ENCODE measurements at regions not wholly inside any gene's neighbourhood (a gene's known extent, or its start where the extent isn't known, plus 50 kb on each side); places are given as distances from the start of the nearest gene placed in this dataset.

DNA sequence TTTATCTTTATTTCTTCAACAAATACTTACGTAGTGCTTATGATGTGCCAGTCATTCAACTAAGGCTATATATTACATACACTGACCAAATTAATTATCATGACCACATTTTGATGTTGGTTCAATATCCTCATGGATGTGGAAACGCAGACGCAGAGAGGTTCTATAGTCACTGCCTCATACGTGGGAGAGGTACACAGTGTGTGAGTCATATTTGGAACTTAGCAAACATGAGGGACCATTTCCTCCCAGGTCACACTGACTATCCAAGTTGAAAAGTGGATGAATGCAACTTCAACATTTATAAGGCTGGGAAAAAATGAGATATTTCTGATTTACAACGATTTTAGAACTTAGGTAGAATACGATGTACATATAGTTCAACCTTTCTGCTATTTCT is 113.6 kb downstream of the PRLHR start:
- no peaks in the 10 kb centered on the region for H3F3A ChIP-seq (ENCODE audit: insufficient read depth, low read length)
- H3K4me2 ChIP-seq (ENCODE audit: low read length): no peak overlapping the region
- no peak overlapping the region for H3K4me3 ChIP-seq (ENCODE audit: low read depth, low read length, poor library complexity, severe bottlenecking)
- no peak overlapping the region for H3K27ac ChIP-seq (ENCODE audit: low read depth, low read length, poor library complexity, severe bottlenecking)
- no peaks in the 10 kb centered on the region for H4K20me1 ChIP-seq (ENCODE audit: insufficient read depth, low read length)
- H3K9ac ChIP-seq (ENCODE audit: low read length): no peak overlapping the region
- no peaks in the 10 kb centered on the region for H3K9me2 ChIP-seq (ENCODE audit: low read depth, low read length)
- no peaks in the 10 kb centered on the region for H3K79me2 ChIP-seq (ENCODE audit: insufficient read depth, low read length)
- TF ChIP-seq EZH2 (IDR thresholded peaks at IDR 0.05; ENCODE audit: borderline replicate concordance, low read length) (no peak), CTCF (IDR thresholded peaks at IDR 0.05; ENCODE audit: low read length) (no peak)
- H3K36me3 ChIP-seq (ENCODE audit: insufficient read depth, low read length): no peaks in the 10 kb centered on the region
- no peaks in the 10 kb centered on the region for H3K9me3 ChIP-seq (ENCODE audit: low read length)
- H3K4me1 ChIP-seq (ENCODE audit: insufficient read depth, low read length, severe bottlenecking): no peaks in the 10 kb centered on the region
- no peaks in the 10 kb centered on the region for H3K27me3 ChIP-seq (ENCODE audit: insufficient read depth, low read length)
- H2AFZ ChIP-seq (ENCODE audit: low read length): no peak overlapping the region

GRCh38 chr10:118475214-118475613 is 120.2 kb downstream of the PRLHR start:
- H3K9me3 ChIP-seq (ENCODE audit: low read length): no peaks in the 10 kb centered on the region
- no peaks in the 10 kb centered on the region for H4K20me1 ChIP-seq (ENCODE audit: insufficient read depth, low read length)
- H3K79me2 ChIP-seq (ENCODE audit: insufficient read depth, low read length): no peaks in the 10 kb centered on the region
- no peak overlapping the region for H3K27ac ChIP-seq (ENCODE audit: low read depth, low read length, poor library complexity, severe bottlenecking)
- no peaks in the 10 kb centered on the region for H3F3A ChIP-seq (ENCODE audit: insufficient read depth, low read length)
- no peaks in the 10 kb centered on the region for H3K9me2 ChIP-seq (ENCODE audit: low read depth, low read length)
- H3K36me3 ChIP-seq (ENCODE audit: insufficient read depth, low read length): no peaks in the 10 kb centered on the region
- no peak overlapping the region for H2AFZ ChIP-seq (ENCODE audit: low read length)
- no peaks in the 10 kb centered on the region; the same call in 1 of the 2 replicates for H3K27me3 ChIP-seq (ENCODE audit: insufficient read depth, low read length)
- H3K9ac ChIP-seq (ENCODE audit: low read length): no peak overlapping the region
- H3K4me3 ChIP-seq (ENCODE audit: low read depth, low read length, poor library complexity, severe bottlenecking): no peak overlapping the region
- no peaks in the 10 kb centered on the region for H3K4me1 ChIP-seq (ENCODE audit: insufficient read depth, low read length, severe bottlenecking)
- H3K4me2 ChIP-seq (ENCODE audit: low read length): no peak overlapping the region
- TF ChIP-seq EZH2 (IDR thresholded peaks at IDR 0.05; ENCODE audit: borderline replicate concordance, low read length): no peak
- no peak for TF ChIP-seq CTCF (IDR thresholded peaks at IDR 0.05; ENCODE audit: low read length)

DNA sequence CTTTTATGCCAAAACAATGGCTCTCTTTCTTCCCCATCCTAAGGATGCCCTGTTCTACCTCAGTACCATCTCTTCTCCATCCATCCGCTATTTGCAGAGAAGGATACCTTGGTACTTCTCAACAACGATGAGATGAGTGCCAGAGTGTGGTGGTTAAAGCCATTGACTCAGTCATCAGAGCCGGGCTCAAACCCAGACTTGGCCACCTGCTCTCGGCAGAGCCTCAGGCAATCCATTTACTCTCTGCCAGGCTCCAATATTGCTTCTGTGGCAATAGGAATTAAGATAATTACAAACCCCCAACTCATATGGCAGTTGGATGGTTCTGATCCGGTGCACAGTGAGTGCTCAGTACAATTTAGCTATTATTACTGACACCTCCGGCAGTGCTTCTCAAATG is 121.3 kb downstream of the PRLHR start:
- H3K9me3 ChIP-seq (ENCODE audit: low read length): no peaks in the 10 kb centered on the region
- no peak overlapping the region for H3K4me2 ChIP-seq (ENCODE audit: low read length)
- no peak overlapping the region for H3K9ac ChIP-seq (ENCODE audit: low read length)
- no peaks in the 10 kb centered on the region for H3K79me2 ChIP-seq (ENCODE audit: insufficient read depth, low read length)
- H3K27me3 ChIP-seq (ENCODE audit: insufficient read depth, low read length): no peaks in the 10 kb centered on the region; the same call in 1 of the 2 replicates
- no peaks in the 10 kb centered on the region for H4K20me1 ChIP-seq (ENCODE audit: insufficient read depth, low read length)
- no peaks in the 10 kb centered on the region for H3K4me1 ChIP-seq (ENCODE audit: insufficient read depth, low read length, severe bottlenecking)
- no peaks in the 10 kb centered on the region for H3K9me2 ChIP-seq (ENCODE audit: low read depth, low read length)
- TF ChIP-seq CTCF (IDR thresholded peaks at IDR 0.05; ENCODE audit: low read length) (no peak), EZH2 (IDR thresholded peaks at IDR 0.05; ENCODE audit: borderline replicate concordance, low read length) (no peak)
- no peak overlapping the region for H3K4me3 ChIP-seq (ENCODE audit: low read depth, low read length, poor library complexity, severe bottlenecking)
- H3K36me3 ChIP-seq (ENCODE audit: insufficient read depth, low read length): no peaks in the 10 kb centered on the region
- no peak overlapping the region for H2AFZ ChIP-seq (ENCODE audit: low read length)
- no peaks in the 10 kb centered on the region for H3F3A ChIP-seq (ENCODE audit: insufficient read depth, low read length)
- H3K27ac ChIP-seq (ENCODE audit: low read depth, low read length, poor library complexity, severe bottlenecking): no peak overlapping the region
